ENCODE measurements at regions not wholly inside any gene's neighbourhood (a gene's known extent, or its start where the extent isn't known, plus 50 kb on each side); places are given as distances from the start of the nearest gene placed in this dataset.

DNA sequence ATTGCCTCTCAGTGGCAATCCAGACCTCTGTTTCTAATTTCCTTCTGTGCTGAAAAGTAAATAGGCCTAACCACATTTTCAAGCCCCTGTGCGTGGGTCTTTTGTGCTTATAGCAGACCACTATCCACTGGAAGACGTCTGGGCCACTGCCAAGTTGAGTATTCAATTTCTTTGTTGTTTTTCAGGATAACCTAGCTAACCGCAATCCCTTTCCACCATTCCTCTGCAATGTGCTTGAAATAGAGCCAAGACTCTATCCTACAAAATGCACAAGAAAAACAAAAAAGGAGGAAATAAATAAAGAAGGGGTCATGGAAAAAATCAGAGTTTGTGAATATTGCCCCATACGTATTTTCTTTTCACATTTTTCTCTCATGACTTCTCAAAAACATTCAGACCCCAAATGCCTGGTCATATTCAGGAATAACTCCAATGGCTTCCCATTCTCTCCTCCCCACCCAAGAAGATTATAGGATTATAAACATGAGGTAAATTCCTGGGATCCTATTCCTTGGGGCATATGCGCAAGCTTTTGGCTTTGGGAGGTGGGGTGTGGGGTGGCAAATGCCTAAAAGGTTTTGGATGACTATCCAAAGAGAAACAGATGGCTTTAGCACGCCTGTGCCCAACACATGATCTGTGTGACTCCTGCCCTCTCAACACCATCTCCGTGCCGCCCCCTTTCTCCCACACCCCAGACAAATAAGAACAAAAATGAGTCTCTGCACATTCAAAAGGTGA lies 217.9 kb upstream of the THBS1 start:
- no peak for TF ChIP-seq CTCF (conservative IDR thresholded peaks at IDR 0.05; ENCODE audit: low read depth, low read length)
- TF ChIP-seq EZH2 (IDR thresholded peaks at IDR 0.05; ENCODE audit: borderline replicate concordance, low read depth, low read length, poor library complexity, severe bottlenecking) = no peak
